GM13977 (cell line): ENCODE measurements at regions not wholly inside any gene's neighbourhood (a gene's known extent, or its start where the extent isn't known, plus 50 kb on each side); places are given as distances from the start of the nearest gene placed in this dataset.

Source experiments
- DNase-seq: peaks from one replicate; pipeline ENCODE4 v3.0.0; 2012; ENCODE audit warnings: low spot score
- CTCF ChIP-seq: IDR thresholded peaks from 2 replicates; pipeline ENCODE4 v1.5.1; 2012; ENCODE audit warnings: mild to moderate bottlenecking, control low read depth; ENCODE audit not compliant: insufficient read depth; ENCODE audit errors: extremely low read depth, missing control alignments
- in situ Hi-C: fragments of 300-500 bp; cut with MboI; formaldehyde crosslinking; loops from one replicate; pipeline ENCODE4 v1.12.0; 2022; ENCODE audit warnings: low sequenced_read_pairs, low pct_unique_long_range_greater_than_20kb, mixed read lengths, inconsistent platforms; ENCODE audit not compliant: unreplicated experiment

GRCh38 chr4:186481998-186482790 lies 73.2 kb downstream of the MTNR1A start:
- in situ Hi-C loops, result no loop called here
- no peak for TF ChIP-seq CTCF
- DNase-seq, result no peak

DNA sequence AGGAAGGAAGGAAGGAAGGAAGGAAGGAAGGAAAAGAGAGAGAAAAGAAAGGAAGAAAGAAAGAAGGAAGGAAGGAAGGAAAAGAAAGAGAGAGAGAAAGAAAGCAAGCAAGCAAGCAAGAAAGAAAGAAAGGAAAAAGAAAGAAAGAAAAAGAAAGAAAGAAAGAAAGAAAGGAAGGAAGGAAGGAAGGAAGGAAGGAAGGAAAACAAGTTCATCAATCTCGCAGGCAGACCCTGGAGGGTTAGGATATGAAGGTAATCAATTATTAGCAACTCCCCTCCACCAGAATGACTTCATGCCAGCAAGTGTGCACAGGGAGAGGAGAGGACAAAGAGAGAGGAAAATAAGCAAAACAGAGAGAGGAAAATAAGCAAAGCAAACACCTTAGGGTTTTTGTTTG lies 80.2 kb downstream of the MTNR1A start:
- in situ Hi-C loops, result no loop called here
- TF ChIP-seq CTCF, result no peak
- no peak for DNase-seq

GRCh38 chr4:186473933-186474332 lies 81.4 kb downstream of the MTNR1A start:
- TF ChIP-seq CTCF, result no peak
- no peak for DNase-seq
- in situ Hi-C loops, result no loop called here

- DNase-seq, result no peak
- peak; percentile 25 for TF ChIP-seq CTCF
- in situ Hi-C loops, result no loop called here
Observed at GRCh38 chr4:186472948-186473347, 82.4 kb downstream of the MTNR1A start.

DNA sequence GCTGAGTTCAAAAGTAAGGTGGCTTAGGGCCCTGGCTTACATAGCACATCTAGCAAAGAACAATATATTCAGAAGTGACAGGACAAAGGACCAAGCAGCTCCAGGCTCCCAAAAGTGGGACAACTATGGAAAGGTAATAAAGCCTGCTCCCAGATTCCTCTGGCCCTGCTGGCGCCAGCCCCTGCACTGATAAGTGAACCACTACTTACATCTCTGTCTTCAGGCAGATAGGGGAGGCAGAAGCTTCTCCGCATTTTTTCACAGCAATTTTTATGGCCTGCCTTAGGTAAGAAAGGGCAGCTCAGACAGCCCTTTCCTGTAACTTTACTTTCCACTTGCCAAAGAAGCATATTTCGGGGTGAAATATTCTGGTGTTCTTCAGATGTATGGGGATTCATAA lies 83.9 kb downstream of the MTNR1A start:
- no peak for DNase-seq
- in situ Hi-C loops, result no loop called here
- TF ChIP-seq CTCF, result no peak

- no peak for TF ChIP-seq CTCF
- DNase-seq, result no peak
- in situ Hi-C loops, result no loop called here
Observed at GRCh38 chr4:186458050-186458449, 97.3 kb downstream of the MTNR1A start.

DNA sequence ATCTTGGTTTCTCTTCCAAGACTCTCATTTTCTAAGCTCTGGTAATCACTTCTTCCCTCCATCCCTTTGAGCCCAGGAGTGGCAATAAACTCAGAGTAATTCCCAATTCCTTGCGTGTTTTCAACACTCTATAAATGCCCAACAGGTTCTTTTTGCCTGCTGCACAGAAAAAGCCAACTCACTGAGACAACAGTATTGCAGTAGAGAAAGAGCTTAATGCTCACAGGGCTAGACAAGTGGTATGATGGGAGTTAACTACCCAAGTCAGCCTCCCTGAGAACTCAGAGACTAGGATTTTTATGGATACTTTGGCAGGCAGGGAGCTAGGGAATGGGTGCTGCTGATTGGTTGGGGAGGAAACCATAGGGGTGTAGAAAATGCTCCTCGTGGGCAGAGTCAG lies 103.4 kb downstream of the MTNR1A start:
- in situ Hi-C loops, result no loop called here
- TF ChIP-seq CTCF, result no peak
- no peak for DNase-seq
